Aorta (tissue), 5 donors: ENCODE measurements at regions not wholly inside any gene's neighbourhood (a gene's known extent, or its start where the extent isn't known, plus 50 kb on each side); places are given as distances from the start of the nearest gene placed in this dataset.

ENCODE experiments used
- ATAC-seq: fragments of 200-7000 bp; cut with Tn5 transposase; one replicate; pipeline ENCODE4 v1.9.1; 2022; ENCODE audit warnings: moderate library complexity; ENCODE audit not compliant: low FRiP score
- DNase-seq, 2 donors: peaks; one replicate each; pipeline ENCODE4 v3.0.0-alpha.2; 2020
- H3K27ac ChIP-seq, 2 donors: one replicate each; pipeline ENCODE4 v1.5.1; 2013; ENCODE audit warnings: low read length in 2 of 2, mild to moderate bottlenecking in 2 of 2, moderate library complexity in 2 of 2, control low read depth in 1 of 2, inconsistent platforms in 1 of 2, low read depth in 1 of 2
- H3K27me3 ChIP-seq, 2 donors: one replicate each; pipeline ENCODE4 v1.6.1; 2013; ENCODE audit warnings: control low read depth in 1 of 2, low read length in 1 of 2, mild to moderate bottlenecking in 1 of 2, moderate library complexity in 1 of 2; ENCODE audit not compliant: insufficient read depth in 2 of 2, control insufficient read depth in 1 of 2
- H3K36me3 ChIP-seq, 2 donors: one replicate each; pipeline ENCODE4 v1.6.1; 2013; ENCODE audit warnings: control low read depth in 1 of 2, low read length in 1 of 2, mild to moderate bottlenecking in 1 of 2; ENCODE audit not compliant: insufficient read depth in 2 of 2, control insufficient read depth in 1 of 2
- H3K4me1 ChIP-seq, 2 donors: one replicate each; pipeline ENCODE4 v1.6.1; 2013; ENCODE audit warnings: low read length in 2 of 2, control low read depth in 1 of 2, mild to moderate bottlenecking in 1 of 2, moderate library complexity in 1 of 2; ENCODE audit not compliant: insufficient read depth in 2 of 2, control insufficient read depth in 1 of 2
- H3K4me3 ChIP-seq, 2 donors: one replicate each; pipeline ENCODE4 v1.5.1; 2013; ENCODE audit warnings: low read length in 2 of 2, control low read depth in 1 of 2, mild to moderate bottlenecking in 1 of 2
- H3K9me3 ChIP-seq: one replicate; pipeline ENCODE4 v1.6.1; 2013; ENCODE audit warnings: mild to moderate bottlenecking, low read length; ENCODE audit not compliant: control insufficient read depth
- WGBS, 2 donors: extraction: QIAGEN DNeasy Blood & Tissue Kit; methylation state at CpG; one replicate each; pipeline ENCODE4 v1.1.7; 2013; 5-methylcytosine and 5-hydroxymethylcytosine counted together
- intact Hi-C, 2 donors: fragments of 100-400 bp; cut with DNase I; formaldehyde crosslinking; loops; one replicate each; pipeline versions ENCODE4 v1.14.2 to v1.15.0; 2022
- donor health status: healthy with polysubstance abuse.
- donor health status: Bipolar disorder and iron deficiency.
- donor health status: DM: no; HTN: no; CAD: no.
- donor health status: DM: no; HTN: no; CAD: no.
- donor health status: DM: yes; HTN: yes; CAD: no.

DNA sequence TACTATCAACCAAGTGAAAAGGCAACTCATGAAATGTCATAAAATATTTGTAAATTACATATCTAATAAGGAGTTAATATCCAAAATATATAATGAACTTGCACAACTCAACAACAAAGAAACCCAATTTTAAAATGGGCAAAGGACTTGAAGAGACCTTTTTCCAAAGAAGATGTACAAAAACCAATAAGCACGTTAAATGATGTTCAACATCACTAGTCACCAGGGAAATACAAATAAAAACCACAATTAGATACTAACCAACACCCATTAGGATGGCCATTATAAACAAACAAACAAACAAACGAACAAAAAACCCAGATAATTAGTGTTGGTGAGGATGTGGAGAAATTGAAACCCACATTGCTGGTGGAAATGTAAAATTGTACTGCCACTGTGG is 92.3 kb upstream of the ARID2 start:
- Histone ChIP-seq H3K27ac (no peak overlapping the region), H3K4me1 (no peaks in the 10 kb centered on the region), H3K27me3 (no peaks in the 10 kb centered on the region), H3K36me3 (no peaks in the 10 kb centered on the region), H3K9me3 (no peaks in the 10 kb centered on the region), H3K4me3 (no peak overlapping the region)
- intact Hi-C loops, result no loop called here
- DNase-seq (no peak), ATAC-seq (no peak)
- 82 to 85% methylated on average over 2 of the region's 2 CpGs for WGBS, 2 donors

DNA sequence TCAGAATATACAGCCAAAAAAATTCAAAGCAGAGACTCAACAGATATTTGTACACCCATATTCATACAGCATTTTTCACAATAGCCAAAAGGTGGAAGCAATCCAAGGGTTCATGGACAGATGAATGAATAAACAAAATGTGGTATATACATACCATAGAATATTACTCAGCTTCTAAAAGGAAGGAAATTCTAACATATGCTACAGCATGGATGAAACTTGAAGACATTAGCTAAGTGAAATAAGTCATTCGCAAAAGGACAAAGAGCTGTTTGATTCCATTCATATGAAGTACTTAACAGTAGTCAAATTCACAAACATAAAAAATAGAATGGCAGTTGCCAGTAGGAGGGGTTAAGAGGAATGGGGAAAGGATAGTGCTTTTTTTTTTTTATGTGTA is 91.8 kb upstream of the ARID2 start:
- 97 to 98% methylated on average over 1 of the region's 1 CpG for WGBS, 2 donors

GRCh38 chr12:45638386-45638785 is 91.1 kb upstream of the ARID2 start:
- intact Hi-C loops, result no loop called here
- Histone ChIP-seq H3K27ac (no peak overlapping the region), H3K4me3 (no peak overlapping the region), H3K9me3 (no peaks in the 10 kb centered on the region), H3K36me3 (no peaks in the 10 kb centered on the region), H3K4me1 (no peaks in the 10 kb centered on the region), H3K27me3 (no peaks in the 10 kb centered on the region)
- 92 to 95% methylated on average over 1 of the region's 1 CpG for WGBS, 2 donors
- ATAC-seq (no peak), DNase-seq (no peak)

More for the DNA sequence above, 91.8 kb upstream of the ARID2 start:
- Histone ChIP-seq H3K9me3 (no peaks in the 10 kb centered on the region), H3K27ac (no peak overlapping the region), H3K36me3 (no peaks in the 10 kb centered on the region), H3K27me3 (no peaks in the 10 kb centered on the region), H3K4me3 (no peak overlapping the region), H3K4me1 (no peaks in the 10 kb centered on the region)
- DNase-seq (no peak), ATAC-seq (no peak)
- intact Hi-C loops, result no loop called here

GRCh38 chr12:45644541-45644940 is 85.0 kb upstream of the ARID2 start:
- 4 to 5% methylated on average over 1 of the region's 1 CpG for WGBS, 2 donors
- no peak for ATAC-seq
- H3K4me1 ChIP-seq, result peaks cover 0 to 2% of the 10 kb centered on the region in 2 donors
- no peak overlapping the region for H3K27ac ChIP-seq
- no peaks in the 10 kb centered on the region for H3K36me3 ChIP-seq
- DNase-seq, result no peak
- intact Hi-C loops, result no loop called here
- no peaks in the 10 kb centered on the region for H3K9me3 ChIP-seq
- no peak overlapping the region for H3K4me3 ChIP-seq
- H3K27me3 ChIP-seq, result no peaks in the 10 kb centered on the region

DNA sequence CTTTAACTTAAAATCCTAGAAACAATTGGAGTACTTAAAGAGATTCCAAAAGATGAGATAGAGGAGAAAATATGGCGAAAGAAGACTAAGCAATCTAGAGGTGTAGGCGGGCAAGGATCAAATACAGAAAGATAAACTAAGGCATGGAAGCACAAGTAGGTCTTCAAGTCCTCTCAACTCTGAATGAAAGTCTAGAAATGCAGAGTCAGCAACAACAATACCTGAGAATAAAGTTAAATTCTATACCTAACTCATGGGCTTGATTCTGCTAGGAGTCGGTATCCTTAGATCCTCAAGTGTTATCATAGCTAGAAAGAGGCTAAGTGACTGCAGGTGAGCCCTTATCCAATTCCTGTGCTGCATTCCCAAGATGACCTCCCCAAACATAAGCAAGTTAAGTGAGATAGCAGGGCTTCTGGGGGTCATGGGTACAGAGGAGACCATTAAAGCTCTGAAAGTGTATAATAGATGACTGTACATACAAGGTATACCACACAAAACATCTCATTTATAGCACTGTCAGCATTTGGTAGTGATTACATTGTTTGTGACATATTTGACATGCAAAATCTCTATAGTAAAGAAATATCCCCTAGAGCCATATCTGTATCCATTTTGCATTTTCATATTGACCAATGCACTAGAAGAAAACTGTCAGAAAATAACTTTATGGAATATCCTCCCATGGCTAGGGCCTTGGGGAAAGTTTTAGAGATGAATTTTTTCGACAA is 82.5 kb upstream of the ARID2 start:
- WGBS, 2 donors, result 96 to 97% methylated on average over 4 of the region's 4 CpGs
- DNase-seq, result no peak
- Histone ChIP-seq H3K4me1 (peaks cover 0 to 2% of the 10 kb centered on the region in 2 donors), H3K9me3 (no peaks in the 10 kb centered on the region), H3K27ac (no peak overlapping the region), H3K4me3 (no peak overlapping the region), H3K27me3 (no peaks in the 10 kb centered on the region), H3K36me3 (no peaks in the 10 kb centered on the region)
- intact Hi-C loops, result no loop called here
- ATAC-seq, result no peak

DNA sequence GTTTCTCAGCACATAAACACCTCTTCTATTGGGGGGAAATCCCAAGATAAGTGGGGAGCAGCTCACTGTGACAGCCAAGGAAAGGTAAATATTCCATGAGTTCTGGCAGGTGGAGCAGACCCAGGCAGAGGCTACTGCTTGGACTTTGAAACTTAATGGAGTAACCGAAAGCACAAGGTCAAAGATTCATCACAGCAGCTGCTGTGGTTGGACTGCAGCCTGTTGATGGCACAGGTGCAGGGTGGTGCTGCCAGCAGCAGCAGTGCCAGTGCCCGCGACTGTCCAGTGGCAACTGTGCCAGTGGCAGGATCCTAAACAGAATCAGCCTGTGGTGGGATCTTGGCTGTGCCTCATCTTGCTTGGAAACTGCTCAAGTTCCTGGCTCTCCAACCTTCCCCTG is 81.4 kb upstream of the ARID2 start:
- H3K36me3 ChIP-seq, result no peaks in the 10 kb centered on the region
- intact Hi-C loops, result no loop called here
- no peak overlapping the region for H3K27ac ChIP-seq
- ATAC-seq, result no peak
- no peaks in the 10 kb centered on the region for H3K27me3 ChIP-seq
- H3K9me3 ChIP-seq, result no peaks in the 10 kb centered on the region
- DNase-seq, result no peak
- H3K4me3 ChIP-seq, result no peak overlapping the region
- 67 to 68% methylated on average over 3 of the region's 3 CpGs for WGBS, 2 donors
- peaks cover 0 to 2% of the 10 kb centered on the region in 2 donors for H3K4me1 ChIP-seq

GRCh38 chr12:45651029-45651428 is 78.5 kb upstream of the ARID2 start:
- H3K4me1 ChIP-seq, result no peaks in the 10 kb centered on the region
- no peaks in the 10 kb centered on the region for H3K9me3 ChIP-seq
- no peak overlapping the region for H3K27ac ChIP-seq
- ATAC-seq (no peak), DNase-seq (no peak)
- intact Hi-C loops, result no loop called here
- H3K4me3 ChIP-seq, result no peak overlapping the region
- 89 to 92% methylated on average over 1 of the region's 1 CpG for WGBS, 2 donors
- H3K36me3 ChIP-seq, result peaks cover 0 to 1% of the 10 kb centered on the region in 2 donors
- no peaks in the 10 kb centered on the region for H3K27me3 ChIP-seq

DNA sequence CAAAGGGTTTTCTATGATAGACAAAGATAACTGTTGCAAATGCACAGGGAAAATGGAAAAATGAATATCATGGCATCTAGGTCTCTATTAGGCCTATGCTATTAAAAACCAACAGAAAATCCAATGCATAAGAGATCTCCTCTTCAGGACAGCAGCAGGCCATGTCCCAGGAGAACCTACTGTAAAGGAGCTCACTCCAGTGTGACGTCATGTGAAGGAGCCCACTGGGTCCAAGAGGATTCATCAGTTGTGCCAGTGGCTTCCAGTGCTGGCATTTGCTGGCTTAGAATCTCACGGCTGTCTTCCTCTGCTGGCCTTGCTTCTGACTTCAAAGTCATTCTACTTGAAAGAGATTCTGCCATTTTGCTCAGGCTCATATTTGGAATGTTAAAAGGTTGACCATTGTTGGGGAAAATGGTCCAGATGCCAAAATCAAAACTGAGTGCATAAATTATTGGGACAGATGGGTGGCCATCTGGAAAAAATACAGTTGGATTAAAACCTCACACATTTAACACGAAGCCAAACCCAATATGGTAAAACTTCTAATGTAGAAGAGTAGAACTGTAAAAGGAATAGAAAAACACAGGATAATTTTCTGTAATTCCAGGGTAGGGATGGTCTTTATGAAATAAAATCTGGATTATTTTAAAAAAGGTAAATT is 75.4 kb upstream of the ARID2 start:
- intact Hi-C loops, result no loop called here
- peaks cover 0 to 2% of the 10 kb centered on the region in 2 donors for H3K36me3 ChIP-seq
- 96% methylated on average over 3 of the region's 3 CpGs for WGBS, 2 donors
- no peak overlapping the region for H3K27ac ChIP-seq
- no peak for DNase-seq
- H3K9me3 ChIP-seq, result no peaks in the 10 kb centered on the region
- no peaks in the 10 kb centered on the region for H3K4me1 ChIP-seq
- no peak overlapping the region for H3K4me3 ChIP-seq
- no peaks in the 10 kb centered on the region for H3K27me3 ChIP-seq
- ATAC-seq, result no peak

- no peak overlapping the region for H3K4me3 ChIP-seq
- no peaks in the 10 kb centered on the region for H3K27me3 ChIP-seq
- no peaks in the 10 kb centered on the region for H3K9me3 ChIP-seq
- DNase-seq (no peak), ATAC-seq (no peak)
- no peak overlapping the region for H3K27ac ChIP-seq
- H3K36me3 ChIP-seq, result peaks cover 0 to 2% of the 10 kb centered on the region in 2 donors
- intact Hi-C loops, result no loop called here
- 90 to 92% methylated on average over 5 of the region's 5 CpGs for WGBS, 2 donors
- no peaks in the 10 kb centered on the region for H3K4me1 ChIP-seq
Observed at GRCh38 chr12:45655186-45655585, 74.3 kb upstream of the ARID2 start.
